ENCODE measurements at regions not wholly inside any gene's neighbourhood (a gene's known extent, or its start where the extent isn't known, plus 50 kb on each side); places are given as distances from the start of the nearest gene placed in this dataset.
"Not testable (repeated sequence)": the region's sequence is repeated elsewhere in the genome, so short reads cannot be mapped to it uniquely, and the experiment has no call there.

GRCh38 chr2:226461981-226462380 lies 337.6 kb downstream of the IRS1 start:
- DNase-seq = no peak
- in situ Hi-C loops (cut with MboI; ENCODE audit: low pct_unique_long_range_greater_than_20kb, low sequenced_read_pairs) = no loop called here

- in situ Hi-C loops (cut with MboI; ENCODE audit: low pct_unique_long_range_greater_than_20kb, low sequenced_read_pairs) = not testable (repeated sequence)
These were observed 343.5 kb downstream of the IRS1 start for GRCh38 chr2:226456144-226456543.

DNA sequence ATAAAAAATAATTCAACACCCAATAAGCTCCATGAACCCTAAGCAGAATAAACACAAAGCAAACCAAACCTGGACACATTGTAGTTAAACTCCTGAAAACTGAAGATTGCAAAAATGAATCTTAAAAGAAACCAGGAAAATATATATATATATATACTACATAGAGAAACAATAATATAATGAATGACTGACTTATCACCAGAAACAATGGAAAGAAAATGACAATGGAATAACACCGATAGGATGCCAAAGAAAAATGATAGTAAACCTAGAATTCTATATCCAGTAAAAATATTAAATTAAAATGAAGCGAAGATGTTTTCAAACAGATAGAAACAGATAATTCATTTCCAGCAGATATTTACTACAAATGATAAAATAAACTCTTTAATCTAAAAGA lies 346.9 kb downstream of the IRS1 start:
- in situ Hi-C loops (cut with MboI; ENCODE audit: low pct_unique_long_range_greater_than_20kb, low sequenced_read_pairs) = no loop called here
- no peak for DNase-seq

More at GRCh38 chr2:226456144-226456543, 343.5 kb downstream of the IRS1 start:
- DNase-seq = not testable (repeated sequence)

DNA sequence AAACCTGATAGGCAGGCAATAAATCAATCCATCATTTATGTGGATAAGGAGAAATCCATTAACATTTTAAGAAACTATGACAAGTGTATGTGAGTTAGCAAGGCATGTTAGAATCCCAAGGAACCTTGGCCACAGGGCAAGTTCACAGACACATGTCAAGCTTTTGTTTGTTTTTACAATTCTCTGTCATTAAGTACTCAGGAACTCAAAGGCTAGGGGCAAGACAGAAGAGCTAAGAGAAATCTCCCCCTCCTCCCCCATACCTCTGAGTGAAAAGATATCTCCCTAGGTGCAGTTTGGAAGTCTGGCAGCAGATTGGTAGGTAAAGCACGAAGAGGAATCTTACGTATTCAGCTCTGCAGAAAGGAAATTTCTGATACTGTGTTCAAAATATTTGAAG lies 348.1 kb downstream of the IRS1 start:
- DNase-seq = no peak
- in situ Hi-C loops (cut with MboI; ENCODE audit: low pct_unique_long_range_greater_than_20kb, low sequenced_read_pairs) = no loop called here

DNA sequence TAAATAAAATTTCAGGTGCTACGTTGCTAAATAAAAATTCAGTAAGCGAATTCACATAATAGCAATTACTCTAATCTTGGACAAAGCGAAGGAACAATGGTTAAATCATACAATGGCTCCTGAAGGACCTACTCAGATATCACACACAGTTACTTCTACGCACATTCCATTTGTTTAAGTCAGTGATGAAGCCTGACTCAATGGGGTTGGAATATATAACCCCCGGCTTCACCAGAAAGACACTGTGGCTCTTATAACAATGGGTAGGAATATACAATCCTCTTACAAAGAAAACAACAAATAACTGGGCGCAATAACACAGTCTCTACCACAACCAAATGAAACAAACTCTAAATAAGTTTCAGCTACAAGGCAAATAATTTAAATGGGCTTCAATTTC lies 349.5 kb downstream of the IRS1 start:
- in situ Hi-C loops (cut with MboI; ENCODE audit: low pct_unique_long_range_greater_than_20kb, low sequenced_read_pairs) = no loop called here
- no peak for DNase-seq

- no peak for DNase-seq
- in situ Hi-C loops (cut with MboI; ENCODE audit: low pct_unique_long_range_greater_than_20kb, low sequenced_read_pairs) = no loop called here
These were observed 352.0 kb downstream of the IRS1 start for GRCh38 chr2:226447338-226448300.

- DNase-seq = no peak
These were observed 353.1 kb downstream of the IRS1 start for GRCh38 chr2:226446406-226447001.

DNA sequence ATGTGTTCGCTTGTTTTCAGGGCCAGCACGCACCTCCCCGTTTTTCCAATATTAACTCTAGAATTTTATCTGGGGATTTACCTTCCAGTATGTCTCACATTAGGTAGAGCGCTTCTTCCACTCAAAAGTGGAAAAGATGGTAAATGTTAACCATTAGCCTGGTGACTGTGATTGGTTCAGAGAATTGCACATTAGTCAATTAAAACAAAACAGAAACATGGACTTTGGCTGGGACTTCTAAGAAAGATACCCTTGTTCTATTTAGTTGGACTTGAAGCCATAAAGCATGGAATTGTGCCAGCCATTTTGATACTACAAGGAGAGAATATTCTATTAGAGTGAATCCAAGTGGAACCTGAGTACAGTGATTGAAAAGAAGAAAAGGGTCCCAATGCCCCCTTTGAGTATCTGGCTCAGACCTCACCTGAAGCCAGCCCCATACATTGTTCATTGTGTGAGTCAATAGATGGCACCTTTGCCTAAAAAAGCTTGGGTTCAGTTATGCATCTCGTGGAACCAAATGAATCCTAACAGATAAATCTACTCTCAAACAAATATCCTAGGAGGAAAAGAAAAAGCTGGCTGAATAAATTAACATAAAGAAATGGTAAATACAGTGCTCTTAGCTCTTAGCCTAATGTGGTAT lies 354.3 kb downstream of the IRS1 start:
- in situ Hi-C loops (cut with MboI; ENCODE audit: low pct_unique_long_range_greater_than_20kb, low sequenced_read_pairs) = no loop called here
- DNase-seq = no peak

More at GRCh38 chr2:226446406-226447001, 353.1 kb downstream of the IRS1 start:
- in situ Hi-C loops (cut with MboI; ENCODE audit: low pct_unique_long_range_greater_than_20kb, low sequenced_read_pairs) = no loop called here

GRCh38 chr2:226443112-226443511 lies 356.5 kb downstream of the IRS1 start:
- no peak for DNase-seq

GRCh38 chr2:226440127-226440918 lies 359.3 kb downstream of the IRS1 start:
- in situ Hi-C loops (cut with MboI; ENCODE audit: low pct_unique_long_range_greater_than_20kb, low sequenced_read_pairs) = no loop called here
- DNase-seq = no peak

More at GRCh38 chr2:226443112-226443511, 356.5 kb downstream of the IRS1 start:
- in situ Hi-C loops (cut with MboI; ENCODE audit: low pct_unique_long_range_greater_than_20kb, low sequenced_read_pairs) = no loop called here

DNA sequence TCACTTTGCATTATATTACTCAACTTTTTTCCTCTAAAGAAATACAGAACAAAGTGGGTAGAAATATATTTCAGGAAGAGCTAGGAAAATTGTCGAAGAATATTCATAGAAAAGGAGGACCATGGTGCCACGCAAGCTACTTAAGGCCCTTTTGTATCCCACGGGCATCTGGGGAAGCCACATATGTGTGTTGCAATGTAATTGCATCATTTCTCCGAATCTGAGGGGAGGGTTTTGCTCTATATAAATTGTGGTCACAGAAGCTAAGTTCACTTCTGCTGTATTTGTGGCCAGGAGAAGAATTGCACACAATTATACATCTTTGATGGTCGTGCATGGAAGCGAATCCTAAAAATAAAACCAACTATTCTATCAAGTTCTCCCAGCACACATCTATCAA lies 360.3 kb downstream of the IRS1 start:
- in situ Hi-C loops (cut with MboI; ENCODE audit: low pct_unique_long_range_greater_than_20kb, low sequenced_read_pairs) = no loop called here
- DNase-seq = peak; percentile 57

- in situ Hi-C loops (cut with MboI; ENCODE audit: low pct_unique_long_range_greater_than_20kb, low sequenced_read_pairs) = no loop called here
These were observed 364.5 kb downstream of the IRS1 start for GRCh38 chr2:226435146-226435545.

GRCh38 chr2:226434702-226435101 lies 364.9 kb downstream of the IRS1 start:
- DNase-seq = no peak
- in situ Hi-C loops (cut with MboI; ENCODE audit: low pct_unique_long_range_greater_than_20kb, low sequenced_read_pairs) = no loop called here

More at GRCh38 chr2:226435146-226435545, 364.5 kb downstream of the IRS1 start:
- no peak for DNase-seq

GRCh38 chr2:226431288-226431948 lies 368.2 kb downstream of the IRS1 start:
- no peak for DNase-seq
- in situ Hi-C loops (cut with MboI; ENCODE audit: low pct_unique_long_range_greater_than_20kb, low sequenced_read_pairs) = no loop called here

GRCh38 chr2:226429476-226429875 lies 370.1 kb downstream of the IRS1 start:
- no peak for DNase-seq
- in situ Hi-C loops (cut with MboI; ENCODE audit: low pct_unique_long_range_greater_than_20kb, low sequenced_read_pairs) = no loop called here

DNA sequence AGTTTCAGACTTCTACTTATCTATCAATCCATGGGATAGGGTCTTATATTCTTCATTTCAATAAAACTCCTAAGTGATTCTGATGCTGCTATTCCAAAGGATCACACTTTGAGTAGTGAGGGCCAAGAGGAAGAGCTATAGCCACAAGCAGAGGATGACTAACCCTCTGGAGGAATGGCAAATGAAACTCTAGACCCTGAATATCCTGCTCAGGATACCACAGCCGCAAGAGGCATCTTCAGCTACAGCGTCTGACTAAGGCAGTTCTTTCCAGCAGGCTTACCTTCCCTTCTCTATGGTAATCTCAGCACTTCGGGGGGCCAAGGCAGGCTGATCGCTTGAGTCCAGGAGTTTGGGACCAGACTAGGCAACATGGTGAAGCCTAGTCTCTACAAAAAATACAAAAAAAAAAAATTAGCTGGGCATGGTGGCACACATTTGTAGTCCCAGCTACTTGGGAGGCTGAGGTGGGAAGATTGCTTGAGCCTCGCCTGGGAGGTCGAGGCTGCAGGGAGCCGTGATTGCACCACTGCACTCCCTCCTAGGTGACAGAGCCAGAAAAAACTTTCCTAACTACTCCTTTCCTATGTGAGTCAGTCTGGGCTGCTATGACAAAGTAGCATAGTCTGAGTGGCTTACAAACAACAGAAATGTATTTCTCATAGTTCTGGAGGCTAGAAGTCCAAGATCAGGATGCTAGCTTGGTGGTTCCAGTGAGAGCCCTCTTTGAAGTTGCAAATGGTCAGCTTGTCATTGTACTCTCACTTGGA lies 371.9 kb downstream of the IRS1 start:
- peak; percentile 7 for DNase-seq
- in situ Hi-C loops (cut with MboI; ENCODE audit: low pct_unique_long_range_greater_than_20kb, low sequenced_read_pairs) = no loop called here

GRCh38 chr2:226426292-226426736 lies 373.3 kb downstream of the IRS1 start:
- peak; percentile 9 for DNase-seq

DNA sequence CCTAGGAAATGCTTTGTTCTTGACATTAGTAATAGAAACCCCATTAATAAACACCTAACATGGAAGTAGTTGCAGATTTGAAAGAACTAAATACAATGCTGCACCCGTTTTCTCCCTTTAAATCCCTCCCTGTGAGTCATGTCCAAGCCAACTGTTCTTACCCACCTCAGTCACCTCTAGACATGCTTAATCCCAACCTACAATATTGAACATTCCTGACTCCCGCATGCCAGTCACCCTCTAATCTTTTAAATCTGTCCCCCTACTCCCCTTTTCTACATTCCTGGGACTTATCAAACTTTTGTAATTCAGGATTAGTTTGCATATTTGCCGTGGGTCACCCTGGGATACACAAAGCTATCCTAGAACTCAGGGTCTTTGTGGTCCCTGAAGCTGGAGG lies 374.6 kb downstream of the IRS1 start:
- in situ Hi-C loops (cut with MboI; ENCODE audit: low pct_unique_long_range_greater_than_20kb, low sequenced_read_pairs) = no loop called here
- no peak for DNase-seq

More at GRCh38 chr2:226426292-226426736, 373.3 kb downstream of the IRS1 start:
- in situ Hi-C loops (cut with MboI; ENCODE audit: low pct_unique_long_range_greater_than_20kb, low sequenced_read_pairs) = no loop called here
